Stomach (tissue), 8 donors: ENCODE measurements at regions not wholly inside any gene's neighbourhood (a gene's known extent, or its start where the extent isn't known, plus 50 kb on each side); places are given as distances from the start of the nearest gene placed in this dataset.
A peak's percentile ranks its signal among the peaks of the same experiment; 100 is the strongest.

Experiments
- DNase-seq, 2 donors: peaks; one replicate each; pipeline versions ENCODE4 v3.0.0 to v3.0.0-alpha.2; 2013 to 2019
- H3K27ac ChIP-seq, 5 donors: fragments of 200-600 bp in 4 of 5; sonication (generic) in 4 of 5; one replicate each; pipeline ENCODE4 v1.5.1; 2013 to 2019; ENCODE audit warnings: mild to moderate bottlenecking in 1 of 5, moderate library complexity in 1 of 5
- H3K27me3 ChIP-seq, 3 donors: fragments of 200-600 bp; sonication (generic); one replicate each; pipeline ENCODE4 v1.5.1; 2017 to 2019; ENCODE audit warnings: mixed run types in 1 of 3
- H3K36me3 ChIP-seq, 4 donors: fragments of 200-600 bp; sonication (generic); 1 replicate in 3 of 4; 2 replicates in 1 of 4; pipeline ENCODE4 v1.5.1; 2016 to 2019
- H3K4me1 ChIP-seq, 4 donors: fragments of 200-600 bp; sonication (generic); one replicate each; pipeline ENCODE4 v1.5.1; 2016 to 2019
- H3K4me3 ChIP-seq, 4 donors: fragments of 200-600 bp; sonication (generic) in 3 of 4; one replicate each; pipeline ENCODE4 v1.5.1; 2016 to 2019; ENCODE audit warnings: mild to moderate bottlenecking in 1 of 4
- H3K9me3 ChIP-seq, 4 donors: fragments of 200-600 bp; sonication (generic); one replicate each; pipeline ENCODE4 v1.5.1; 2016 to 2019
- EP300 ChIP-seq: sonication (generic); formaldehyde crosslinking; IDR thresholded peaks from one replicate; pipeline ENCODE4 v1.6.1; 2017; ENCODE audit warnings: antibody characterized with exemption
- POLR2A ChIP-seq, 4 donors: fragments of 450-650 bp; IDR thresholded peaks; one replicate each; pipeline ENCODE4 v1.6.1; 2016; ENCODE audit warnings: antibody characterized with exemption in 4 of 4, control low read depth in 2 of 4, mild to moderate bottlenecking in 1 of 4, moderate library complexity in 1 of 4
- POLR2AphosphoS5 ChIP-seq, 3 donors: sonication (generic); formaldehyde crosslinking; IDR thresholded peaks; one replicate each; pipeline ENCODE4 v1.6.1; 2016; ENCODE audit warnings: antibody characterized with exemption in 3 of 3
- WGBS, 5 donors: extraction: QIAGEN DNeasy Blood & Tissue Kit in 3 of 5; methylation state at CpG; one replicate each; pipeline versions ENCODE4 v1.1.5 to v1.1.7; 2013 to 2018; 5-methylcytosine and 5-hydroxymethylcytosine counted together
- intact Hi-C: fragments of 100-400 bp; cut with DNase I; formaldehyde crosslinking; loops from one replicate; pipeline ENCODE4 v1.15.1; 2023; ENCODE audit warnings: low total_unique reads
- TF ChIP-seq, protein P1 (sequence below), 7 experiments: fragments of 450-650 bp in 4 of 7; fragments of 200-600 bp in 3 of 7; sonication (generic) in 3 of 7; IDR thresholded peaks; one replicate each; pipeline ENCODE4 v1.5.1; 2016 to 2019; ENCODE audit warnings: antibody characterized with exemption in 7 of 7, control low read depth in 2 of 7, mild to moderate bottlenecking in 1 of 7
- donor health status: healthy with polysubstance abuse.
- donor health status: Bipolar disorder and iron deficiency.
- donor health status: healthy.

DNA sequence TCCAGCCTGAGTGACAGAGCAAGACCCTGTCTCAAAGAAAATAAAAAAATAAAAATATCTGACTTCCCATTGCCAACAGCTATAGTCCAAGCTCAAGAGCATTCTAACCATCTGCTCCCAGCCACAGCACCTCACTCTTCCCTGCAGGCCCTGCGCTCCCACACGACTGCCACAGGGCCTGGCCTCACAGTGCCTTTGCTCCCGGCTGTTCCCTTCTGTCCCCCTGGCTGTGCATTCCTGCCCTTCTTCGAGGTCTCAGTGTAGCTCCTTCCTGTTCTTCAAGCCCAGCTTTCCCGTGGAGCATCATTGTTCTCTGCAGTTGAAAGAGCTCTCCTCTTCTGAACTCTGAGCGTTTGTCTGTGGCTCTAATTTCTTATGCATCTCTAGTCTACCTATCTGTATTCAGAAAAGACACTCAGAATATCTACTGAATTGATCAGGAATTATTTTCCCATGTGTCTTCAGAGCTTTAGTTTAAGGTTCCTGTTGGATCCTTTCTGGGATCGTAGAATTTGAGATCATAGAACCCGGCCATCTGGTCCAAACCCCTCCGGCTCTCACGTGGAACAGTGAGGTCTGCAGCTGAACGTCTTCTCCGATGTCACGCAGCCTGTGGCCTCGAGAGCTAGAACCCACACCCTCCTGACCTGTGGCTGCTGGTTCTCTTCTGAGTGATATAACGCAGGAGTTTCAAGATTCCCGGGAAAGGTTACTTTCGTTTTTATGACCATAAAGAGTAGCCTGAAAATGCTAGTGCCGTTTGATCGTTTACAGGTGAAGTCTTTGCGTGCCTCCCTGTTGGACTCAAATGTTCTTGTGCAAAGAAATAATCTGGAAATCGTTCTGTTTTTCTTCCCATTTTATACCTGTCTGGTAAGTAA lies 54.4 kb downstream of the DOP1B start:
- intact Hi-C loops, result no loop called here
- TF ChIP-seq, protein P1, sequence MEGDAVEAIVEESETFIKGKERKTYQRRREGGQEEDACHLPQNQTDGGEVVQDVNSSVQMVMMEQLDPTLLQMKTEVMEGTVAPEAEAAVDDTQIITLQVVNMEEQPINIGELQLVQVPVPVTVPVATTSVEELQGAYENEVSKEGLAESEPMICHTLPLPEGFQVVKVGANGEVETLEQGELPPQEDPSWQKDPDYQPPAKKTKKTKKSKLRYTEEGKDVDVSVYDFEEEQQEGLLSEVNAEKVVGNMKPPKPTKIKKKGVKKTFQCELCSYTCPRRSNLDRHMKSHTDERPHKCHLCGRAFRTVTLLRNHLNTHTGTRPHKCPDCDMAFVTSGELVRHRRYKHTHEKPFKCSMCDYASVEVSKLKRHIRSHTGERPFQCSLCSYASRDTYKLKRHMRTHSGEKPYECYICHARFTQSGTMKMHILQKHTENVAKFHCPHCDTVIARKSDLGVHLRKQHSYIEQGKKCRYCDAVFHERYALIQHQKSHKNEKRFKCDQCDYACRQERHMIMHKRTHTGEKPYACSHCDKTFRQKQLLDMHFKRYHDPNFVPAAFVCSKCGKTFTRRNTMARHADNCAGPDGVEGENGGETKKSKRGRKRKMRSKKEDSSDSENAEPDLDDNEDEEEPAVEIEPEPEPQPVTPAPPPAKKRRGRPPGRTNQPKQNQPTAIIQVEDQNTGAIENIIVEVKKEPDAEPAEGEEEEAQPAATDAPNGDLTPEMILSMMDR (IDR thresholded peaks at IDR 0.05), result no peak
- no peak for TF ChIP-seq EP300
- TF ChIP-seq POLR2AphosphoS5 (IDR thresholded peaks at IDR 0.05), result no peak
- TF ChIP-seq POLR2A (IDR thresholded peaks at IDR 0.05), result no peak
- no peak for DNase-seq
- H3K4me3 ChIP-seq, result no peak overlapping the region
- peaks cover 0 to 14% (median 0%) of the 10 kb centered on the region in 4 donors for H3K4me1 ChIP-seq
- no peaks in the 10 kb centered on the region for H3K9me3 ChIP-seq
- 88 to 92% (median 90%) methylated on average over 21 of the region's 21 CpGs for WGBS, 5 donors
- no peaks in the 10 kb centered on the region for H3K27me3 ChIP-seq
- peak overlapping the region in 1 of 5 donors; percentile 59 for H3K27ac ChIP-seq
- H3K36me3 ChIP-seq, result peaks cover 17 to 71% (median 67%) of the 10 kb centered on the region in 4 donors

DNA sequence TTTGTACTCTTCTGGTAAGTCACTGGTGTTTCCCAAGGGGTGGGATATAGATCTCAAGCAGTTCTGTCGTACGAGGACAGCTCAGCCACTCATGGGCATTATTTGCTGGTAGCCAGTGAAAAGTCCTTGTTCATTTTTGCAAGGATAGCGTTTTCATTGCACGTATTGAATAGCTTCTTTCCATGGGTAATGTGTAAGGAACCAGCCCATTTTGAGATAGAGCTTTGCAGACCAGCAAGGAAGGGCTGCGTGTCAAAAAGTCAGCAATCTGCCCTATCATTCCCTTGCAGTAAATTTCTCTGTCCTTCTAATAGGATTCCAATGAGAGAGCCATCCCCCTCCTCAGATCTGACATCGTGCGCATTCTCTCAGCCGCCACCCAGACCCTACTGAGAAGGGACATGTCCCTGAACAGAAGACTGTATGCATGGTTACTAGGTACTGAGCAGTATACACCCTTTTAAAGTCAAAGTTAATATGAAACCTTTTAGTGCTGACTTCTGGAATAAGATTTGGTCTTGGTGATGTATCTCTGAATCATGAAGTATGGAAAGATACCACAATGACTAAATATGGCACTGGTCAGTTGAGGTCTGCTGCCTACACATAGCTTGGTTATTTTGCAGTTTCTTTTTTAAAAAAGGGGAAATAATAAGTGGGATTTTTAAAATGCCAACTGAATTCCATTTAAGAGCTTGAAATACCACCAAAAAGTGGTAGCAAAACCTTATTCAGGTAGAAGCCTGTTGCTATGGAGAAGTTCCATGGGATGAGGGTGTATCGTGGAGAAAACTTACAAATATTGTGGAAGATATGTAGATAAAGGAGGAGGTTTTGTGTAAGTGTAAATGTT lies 55.3 kb downstream of the DOP1B start:
- H3K4me3 ChIP-seq, result no peak overlapping the region
- peaks cover 0 to 14% (median 0%) of the 10 kb centered on the region in 4 donors for H3K4me1 ChIP-seq
- no peak overlapping the region for H3K27ac ChIP-seq
- WGBS, 5 donors, result 95 to 97% (median 97%) methylated on average over 9 of the region's 9 CpGs
- H3K36me3 ChIP-seq, result peaks cover 24 to 78% (median 75%) of the 10 kb centered on the region in 4 donors
- no peaks in the 10 kb centered on the region for H3K9me3 ChIP-seq
- intact Hi-C loops, result no loop called here
- no peak for TF ChIP-seq POLR2AphosphoS5 (IDR thresholded peaks at IDR 0.05)
- no peak for TF ChIP-seq EP300
- TF ChIP-seq, protein P1 (IDR thresholded peaks at IDR 0.05), result no peak
- TF ChIP-seq POLR2A (IDR thresholded peaks at IDR 0.05), result no peak
- no peak for DNase-seq
- no peaks in the 10 kb centered on the region for H3K27me3 ChIP-seq

DNA sequence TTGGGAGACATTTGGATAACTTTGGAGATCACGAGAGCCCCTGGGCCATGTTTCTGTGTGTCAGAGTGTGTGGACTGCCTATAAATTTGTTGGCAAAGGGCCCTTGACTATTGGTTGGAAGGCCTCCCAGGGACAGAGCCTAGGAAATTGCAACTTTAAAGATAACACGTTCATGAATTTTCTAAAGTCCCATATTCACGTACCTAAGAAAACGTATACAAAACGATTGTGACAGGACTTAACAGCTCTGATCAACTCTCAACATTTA lies 55.8 kb downstream of the DOP1B start:
- no peaks in the 10 kb centered on the region for H3K27me3 ChIP-seq
- intact Hi-C loops, result no loop called here
- H3K9me3 ChIP-seq, result no peaks in the 10 kb centered on the region
- H3K4me3 ChIP-seq, result no peak overlapping the region
- no peak for DNase-seq
- H3K36me3 ChIP-seq, result peaks cover 29 to 84% (median 80%) of the 10 kb centered on the region in 4 donors
- H3K4me1 ChIP-seq, result peaks cover 0 to 14% (median 0%) of the 10 kb centered on the region in 4 donors
- no peak for TF ChIP-seq POLR2AphosphoS5 (IDR thresholded peaks at IDR 0.05)
- no peak for TF ChIP-seq POLR2A (IDR thresholded peaks at IDR 0.05)
- no peak for TF ChIP-seq EP300
- TF ChIP-seq, protein P1 (IDR thresholded peaks at IDR 0.05), result no peak
- WGBS, 5 donors, result 91 to 99% (median 94%) methylated on average over 5 of the region's 5 CpGs
- H3K27ac ChIP-seq, result no peak overlapping the region

DNA sequence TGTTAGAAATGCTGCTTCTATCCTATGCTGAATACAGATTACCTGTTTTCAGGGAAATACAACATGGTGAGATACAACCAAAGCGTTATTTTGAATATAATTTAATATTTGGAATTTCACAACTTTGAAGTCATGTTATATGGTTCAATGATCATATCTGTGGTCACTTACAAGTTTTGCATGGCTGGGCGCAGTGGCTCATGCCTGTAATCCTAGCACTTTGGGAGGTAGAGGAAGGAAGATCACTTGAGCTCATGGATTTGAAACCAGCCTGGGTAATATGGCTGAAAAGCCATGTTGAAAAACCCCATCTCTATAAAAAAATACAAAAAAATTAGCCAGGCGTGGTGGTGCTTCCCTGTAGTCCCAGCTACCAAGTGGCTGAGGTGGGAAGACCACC lies 57.9 kb downstream of the DOP1B start:
- intact Hi-C loops, result no loop called here
- Histone ChIP-seq H3K27me3 (no peaks in the 10 kb centered on the region), H3K36me3 (peaks cover 29 to 86% (median 85%) of the 10 kb centered on the region in 4 donors), H3K27ac (no peak overlapping the region), H3K4me1 (peaks cover 0 to 11% (median 2%) of the 10 kb centered on the region in 4 donors), H3K4me3 (no peak overlapping the region), H3K9me3 (no peaks in the 10 kb centered on the region)
- WGBS, 5 donors, result 74 to 100% (median 97%) methylated on average over 3 of the region's 3 CpGs
- no peak for TF ChIP-seq POLR2AphosphoS5 (IDR thresholded peaks at IDR 0.05)
- TF ChIP-seq, protein P1 (IDR thresholded peaks at IDR 0.05), result no peak
- TF ChIP-seq POLR2A (IDR thresholded peaks at IDR 0.05), result no peak
- no peak for TF ChIP-seq EP300
- no peak for DNase-seq
